SH-SY5Y (cell line): ENCODE measurements at regions not wholly inside any gene's neighbourhood (a gene's known extent, or its start where the extent isn't known, plus 50 kb on each side); places are given as distances from the start of the nearest gene placed in this dataset.

Experiments used
- GATA2 ChIP-seq: IDR thresholded peaks from 2 replicates; pipeline ENCODE4 v1.6.1; 2011; ENCODE audit warnings: mild to moderate bottlenecking, low read depth, low read length
- GATA3 ChIP-seq: IDR thresholded peaks from 2 replicates; pipeline ENCODE4 v1.6.1; 2011; ENCODE audit warnings: low read depth, mild to moderate bottlenecking, low read length, moderate library complexity

DNA sequence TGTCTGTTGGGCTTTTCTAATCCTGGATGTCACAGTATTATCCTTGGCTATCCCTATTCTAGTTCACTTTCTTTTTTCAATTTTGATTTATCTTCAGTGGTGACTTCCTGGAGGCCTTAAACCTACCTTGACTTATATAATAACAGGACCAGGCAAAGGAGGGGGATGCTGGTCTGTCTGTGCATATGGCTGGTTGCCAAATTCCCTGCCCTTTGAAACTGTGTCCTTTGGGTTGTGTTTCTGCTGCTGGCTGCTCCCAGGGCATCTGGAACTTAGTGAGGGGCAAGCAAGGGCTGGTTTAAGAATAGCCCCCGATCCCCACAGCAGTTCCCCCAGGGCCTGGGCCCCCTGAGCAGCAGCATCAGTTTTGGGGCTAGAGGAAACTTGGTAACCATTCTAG, 96.0 kb upstream of the MAX start:
- TF ChIP-seq GATA2 (no peak), GATA3 (no peak)

DNA sequence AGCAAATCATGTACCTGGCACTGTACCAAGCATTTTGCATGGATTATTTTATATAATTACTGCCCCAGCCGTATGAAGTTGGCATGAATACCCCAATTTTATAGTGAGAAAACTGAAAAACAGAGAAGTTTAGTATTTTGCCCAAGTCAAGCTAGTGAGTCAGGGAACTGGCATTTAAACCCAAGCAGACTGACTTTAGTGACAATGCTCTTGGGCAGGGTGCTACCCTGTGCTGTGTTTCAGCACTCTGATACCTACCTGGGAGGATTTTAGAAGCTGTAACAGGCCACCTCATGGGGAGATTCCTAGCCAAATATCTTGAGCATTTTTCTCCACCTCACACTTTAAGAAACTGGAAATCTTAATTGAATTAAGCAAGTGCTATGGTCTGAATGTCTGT, 98.1 kb upstream of the MAX start:
- TF ChIP-seq GATA2 = no peak
- no peak for TF ChIP-seq GATA3

DNA sequence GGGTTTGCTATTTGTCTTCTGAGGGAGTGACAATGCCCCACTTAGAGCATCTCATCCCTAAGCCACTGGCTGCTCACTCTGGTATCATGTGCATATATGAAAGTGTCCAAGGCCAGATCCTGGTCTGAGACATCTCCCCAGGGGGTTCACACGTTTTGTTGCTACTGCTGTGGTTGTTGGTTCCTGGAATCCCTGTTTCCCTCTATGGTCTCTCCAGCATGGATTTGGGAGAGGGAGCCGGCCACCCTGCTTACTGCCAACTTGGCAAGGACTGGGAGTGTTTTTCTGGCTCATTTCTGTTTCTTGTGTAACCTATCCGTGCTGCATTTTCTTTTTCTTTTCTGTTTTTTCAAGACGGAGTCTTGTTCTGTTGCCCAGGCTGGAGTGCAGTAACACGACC, 101.3 kb upstream of the MAX start:
- TF ChIP-seq GATA2 = no peak

DNA sequence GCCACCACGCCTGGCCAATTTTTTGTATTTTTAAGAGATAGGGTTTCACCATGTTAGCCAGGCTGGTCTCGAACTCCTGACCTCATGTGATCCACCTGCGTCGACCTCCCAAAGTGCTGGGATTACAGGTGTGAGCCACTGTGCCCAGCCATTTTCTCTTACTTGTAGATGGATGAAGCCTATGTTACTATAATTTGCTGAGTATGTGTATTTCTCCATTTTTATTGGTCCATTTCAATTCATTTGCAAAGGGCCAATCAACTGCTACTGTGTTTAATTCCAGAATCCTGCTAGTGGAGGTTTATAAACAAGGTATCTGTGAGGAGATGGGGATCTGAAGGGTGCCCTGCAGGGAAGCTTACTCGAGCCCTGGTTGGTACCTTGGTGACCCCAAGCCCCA, 101.7 kb upstream of the MAX start:
- TF ChIP-seq GATA2 (no peak), GATA3 (no peak)

GRCh38 chr14:65206078-65206447, 103.7 kb upstream of the MAX start:
- TF ChIP-seq GATA2 (no peak), GATA3 (no peak)

DNA sequence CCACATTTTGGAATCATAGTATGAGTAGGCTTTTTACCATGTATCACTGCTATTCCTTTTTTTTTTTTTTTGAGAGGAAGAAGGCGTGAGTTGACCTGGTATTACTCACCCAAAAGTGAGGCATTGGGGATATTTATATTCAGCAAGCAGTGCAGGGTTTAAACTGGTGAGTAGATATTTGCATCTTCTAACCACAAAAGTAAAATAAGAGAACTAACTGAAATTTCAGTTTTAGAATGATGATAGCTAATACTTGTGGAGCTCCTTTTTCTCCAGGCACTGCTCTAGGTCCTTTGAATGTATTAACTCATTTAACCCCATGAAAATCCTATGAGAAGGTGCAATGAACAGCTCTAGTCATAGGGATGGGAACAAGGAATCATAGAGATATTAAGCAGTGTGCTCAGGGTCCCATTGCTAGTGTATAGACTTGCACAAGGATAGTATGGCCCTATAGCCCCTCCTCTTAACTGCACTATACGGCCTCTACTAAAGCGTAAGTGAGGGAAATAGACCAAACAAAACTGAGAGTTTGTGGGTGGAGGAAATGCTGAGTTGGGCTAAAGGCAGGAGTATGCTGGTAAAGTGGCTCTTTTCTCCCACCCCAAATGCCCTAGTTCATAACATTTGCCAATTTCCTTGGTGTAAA, 104.3 kb upstream of the MAX start:
- TF ChIP-seq GATA2 = no peak
- TF ChIP-seq GATA3 = no peak

GRCh38 chr14:65208548-65208947, 106.2 kb upstream of the MAX start:
- TF ChIP-seq GATA3 (no peak), GATA2 (no peak)

DNA sequence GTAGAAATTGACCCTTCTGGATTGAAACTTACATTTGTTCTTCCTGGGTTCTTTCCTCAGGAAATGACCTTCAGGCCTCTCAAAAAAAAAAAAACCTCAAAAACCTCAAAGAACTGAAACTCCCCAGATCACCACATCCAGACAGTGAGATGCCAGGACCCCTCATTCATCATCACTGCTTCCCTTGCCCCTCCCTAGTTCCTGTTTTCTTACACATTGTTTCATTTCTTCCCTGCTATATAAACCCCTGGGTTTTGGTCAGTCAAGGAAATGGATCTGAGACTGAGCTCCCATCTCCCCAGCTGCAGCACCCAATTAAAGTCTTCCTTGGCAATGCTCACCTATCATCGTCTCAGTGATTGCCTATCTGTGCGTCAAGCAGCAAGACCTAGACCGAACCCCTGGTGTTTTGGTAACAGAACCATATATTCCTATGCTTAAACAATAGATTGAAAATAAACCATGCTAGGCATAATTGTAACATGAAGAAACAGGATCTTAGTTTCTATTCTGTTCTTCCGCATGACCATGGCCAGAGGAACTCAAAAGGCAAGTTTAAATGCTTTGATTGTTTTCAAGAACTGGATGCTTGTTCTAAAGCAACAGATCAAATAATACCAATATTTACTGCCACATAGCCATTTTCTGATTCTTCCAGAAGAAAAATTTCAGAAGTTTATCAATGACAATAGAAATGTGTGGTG, 108.0 kb upstream of the MAX start:
- TF ChIP-seq GATA2 = no peak
- TF ChIP-seq GATA3 = no peak

- TF ChIP-seq GATA2 (no peak), GATA3 (no peak)
Observed at GRCh38 chr14:65210822-65211182, 108.5 kb upstream of the MAX start.

- TF ChIP-seq GATA3 (no peak), GATA2 (no peak)
Observed at GRCh38 chr14:65211341-65211987, 109.1 kb upstream of the MAX start.

- no peak for TF ChIP-seq GATA2
Observed at GRCh38 chr14:65213316-65213715, 111.0 kb upstream of the MAX start.

DNA sequence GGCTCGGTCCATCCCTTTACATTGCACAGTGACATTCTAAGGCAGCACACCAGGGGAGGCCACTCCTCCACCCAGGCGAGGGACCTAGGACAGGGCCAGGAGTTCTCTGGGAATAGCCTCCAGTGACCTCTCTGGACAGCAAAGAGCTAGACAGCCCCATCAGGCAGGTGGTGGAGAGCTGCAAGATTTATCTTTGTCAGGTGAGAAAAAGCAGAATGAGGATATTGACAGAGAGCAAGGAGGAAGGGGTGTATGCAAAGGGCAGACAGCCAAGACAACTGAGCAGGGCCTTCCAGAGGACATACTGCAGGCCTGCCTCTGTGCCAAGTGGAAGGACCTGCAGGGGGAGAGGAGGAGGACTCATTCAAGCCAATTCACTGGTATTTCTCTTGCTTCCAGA, 112.4 kb upstream of the MAX start:
- TF ChIP-seq GATA2 = no peak
- TF ChIP-seq GATA3 = no peak

- TF ChIP-seq GATA2 (no peak), GATA3 (no peak)
Observed at GRCh38 chr14:65219353-65219752, 117.0 kb upstream of the MAX start.

DNA sequence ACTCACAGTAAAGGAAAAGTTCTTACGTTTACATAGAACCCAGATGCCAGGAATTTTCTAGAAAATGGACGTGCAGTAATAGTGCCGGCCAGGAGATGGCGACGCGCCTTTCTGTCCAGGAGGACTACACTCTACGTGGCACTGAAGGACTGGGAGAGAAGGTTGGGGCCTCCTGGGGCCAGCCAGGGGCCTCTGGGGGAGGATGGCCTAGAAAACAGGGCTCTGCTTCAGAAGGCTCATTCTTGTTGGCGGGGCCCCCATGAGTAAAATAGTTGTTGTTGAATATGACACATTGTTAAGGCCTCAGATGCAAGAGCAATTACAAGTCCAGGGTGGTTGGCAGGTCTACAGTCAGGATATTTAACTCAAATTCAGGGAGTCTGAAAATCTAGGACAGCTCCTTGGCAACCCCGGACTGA, 120.1 kb upstream of the MAX start:
- TF ChIP-seq GATA3 (no peak), GATA2 (no peak)

- no peak for TF ChIP-seq GATA3
- TF ChIP-seq GATA2 = no peak
Observed at GRCh38 chr14:65223636-65224035, 121.3 kb upstream of the MAX start.
